Activated T-cell treated with anti-CD3 and anti-CD28 coated beads, Interleukin-2, amount 50 U/mL, for 48 hours (primary cell): ENCODE measurements at regions not wholly inside any gene's neighbourhood (a gene's known extent, or its start where the extent isn't known, plus 50 kb on each side); places are given as distances from the start of the nearest gene placed in this dataset.
"Not testable (repeated sequence)": the region's sequence is repeated elsewhere in the genome, so short reads cannot be mapped to it uniquely, and the experiment has no call there.

Experiments
- DNase-seq, 2 experiments: peaks; one replicate each; pipeline ENCODE4 v3.0.0-alpha.2; 2020

GRCh38 chr19:30804333-30804732, 432.1 kb downstream of the ZNF536 start:
- DNase-seq: not testable (repeated sequence)

- DNase-seq: no peak
Observed at GRCh38 chr19:30802424-30803013, 430.3 kb downstream of the ZNF536 start.

GRCh38 chr19:30799865-30800755, 427.9 kb downstream of the ZNF536 start:
- peak; percentile 45 to 52 for DNase-seq

- DNase-seq: no peak
Observed at GRCh38 chr19:30795727-30796126, 423.5 kb downstream of the ZNF536 start.

- DNase-seq: no peak
Observed at GRCh38 chr19:30792561-30793505, 420.6 kb downstream of the ZNF536 start.

GRCh38 chr19:30791088-30791487, 418.9 kb downstream of the ZNF536 start:
- DNase-seq: no peak

GRCh38 chr19:30790056-30790680, 418.0 kb downstream of the ZNF536 start:
- no peak for DNase-seq

- DNase-seq: no peak
Observed at GRCh38 chr19:30788105-30788765, 416.1 kb downstream of the ZNF536 start.

GRCh38 chr19:30785458-30786137, 413.4 kb downstream of the ZNF536 start:
- DNase-seq: no peak

GRCh38 chr19:30784850-30785457, 412.8 kb downstream of the ZNF536 start:
- DNase-seq: peak; percentile 72 to 73

GRCh38 chr19:30783936-30784335, 411.8 kb downstream of the ZNF536 start:
- no peak for DNase-seq

- no peak for DNase-seq
Observed at GRCh38 chr19:30783212-30783611, 411.0 kb downstream of the ZNF536 start.

- DNase-seq: no peak
Observed at GRCh38 chr19:30781519-30781918, 409.3 kb downstream of the ZNF536 start.

GRCh38 chr19:30781047-30781446, 408.9 kb downstream of the ZNF536 start:
- DNase-seq: no peak

GRCh38 chr19:30780456-30780855, 408.3 kb downstream of the ZNF536 start:
- DNase-seq: no peak

- DNase-seq: no peak
Observed at GRCh38 chr19:30780032-30780431, 407.8 kb downstream of the ZNF536 start.

- DNase-seq: no peak
Observed at GRCh38 chr19:30778961-30779715, 407.0 kb downstream of the ZNF536 start.

GRCh38 chr19:30778061-30778460, 405.9 kb downstream of the ZNF536 start:
- no peak for DNase-seq

GRCh38 chr19:30775956-30776355, 403.8 kb downstream of the ZNF536 start:
- no peak for DNase-seq

GRCh38 chr19:30774252-30774766, 402.1 kb downstream of the ZNF536 start:
- DNase-seq: no peak
